ENCODE measurements at regions not wholly inside any gene's neighbourhood (a gene's known extent, or its start where the extent isn't known, plus 50 kb on each side); places are given as distances from the start of the nearest gene placed in this dataset.
"Not testable (repeated sequence)": the region's sequence is repeated elsewhere in the genome, so short reads cannot be mapped to it uniquely, and the experiment has no call there.

DNA sequence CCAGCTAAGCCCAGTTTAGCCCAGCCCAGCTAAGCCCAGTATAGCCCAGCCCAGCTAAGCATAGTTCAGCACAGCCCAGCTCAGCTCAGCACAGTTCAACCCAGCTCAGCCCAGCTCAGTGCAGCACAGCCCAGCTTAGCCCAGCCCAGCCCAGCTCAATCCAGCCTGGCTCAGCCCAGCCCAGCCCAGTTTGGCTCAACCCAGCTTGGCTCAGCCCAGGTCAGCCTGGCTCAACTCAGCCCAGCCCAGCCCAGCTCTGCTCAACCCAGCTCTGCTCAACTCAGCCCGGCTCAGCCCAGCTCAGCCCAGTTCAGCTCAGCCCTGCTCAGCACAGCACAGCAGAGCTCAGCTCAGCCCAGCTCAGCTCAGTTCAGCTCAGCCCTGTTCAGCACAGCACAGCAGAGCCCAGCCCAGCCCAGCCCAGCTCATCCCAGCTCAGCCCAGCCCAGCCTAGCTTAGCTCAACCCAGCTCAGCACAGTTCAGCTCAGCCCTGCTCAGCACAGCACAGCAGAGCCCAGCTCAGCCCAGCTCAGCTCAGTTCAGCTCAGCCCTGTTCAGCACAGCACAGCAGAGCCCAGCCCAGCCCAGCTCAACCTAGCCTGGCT, 330.9 kb downstream of the TMEM121 start:
- 57% methylated on average over 1 of the region's 1 CpG; no CpG with 5 or more reads in 1 of the 2 donors for WGBS, 2 donors
- H3K4me1 ChIP-seq, result no peaks in the 10 kb centered on the region
- no peak overlapping the region for H3K27ac ChIP-seq
- H3K9me3 ChIP-seq, result no peaks in the 10 kb centered on the region
- no peak for ATAC-seq
- no peak overlapping the region for H3K4me3 ChIP-seq
- intact Hi-C loops (cut with DNase I), result no loop called here
- no peaks in the 10 kb centered on the region for H3K27me3 ChIP-seq
- H3K36me3 ChIP-seq (replicated peaks in 1 of 2; ENCODE audit: insufficient read depth in 1 of 2, low read depth in 2 of 2), result no peaks in the 10 kb centered on the region
- no peak for TF ChIP-seq POLR2A (IDR thresholded peaks at IDR 0.05)
- TF ChIP-seq, protein P1, sequence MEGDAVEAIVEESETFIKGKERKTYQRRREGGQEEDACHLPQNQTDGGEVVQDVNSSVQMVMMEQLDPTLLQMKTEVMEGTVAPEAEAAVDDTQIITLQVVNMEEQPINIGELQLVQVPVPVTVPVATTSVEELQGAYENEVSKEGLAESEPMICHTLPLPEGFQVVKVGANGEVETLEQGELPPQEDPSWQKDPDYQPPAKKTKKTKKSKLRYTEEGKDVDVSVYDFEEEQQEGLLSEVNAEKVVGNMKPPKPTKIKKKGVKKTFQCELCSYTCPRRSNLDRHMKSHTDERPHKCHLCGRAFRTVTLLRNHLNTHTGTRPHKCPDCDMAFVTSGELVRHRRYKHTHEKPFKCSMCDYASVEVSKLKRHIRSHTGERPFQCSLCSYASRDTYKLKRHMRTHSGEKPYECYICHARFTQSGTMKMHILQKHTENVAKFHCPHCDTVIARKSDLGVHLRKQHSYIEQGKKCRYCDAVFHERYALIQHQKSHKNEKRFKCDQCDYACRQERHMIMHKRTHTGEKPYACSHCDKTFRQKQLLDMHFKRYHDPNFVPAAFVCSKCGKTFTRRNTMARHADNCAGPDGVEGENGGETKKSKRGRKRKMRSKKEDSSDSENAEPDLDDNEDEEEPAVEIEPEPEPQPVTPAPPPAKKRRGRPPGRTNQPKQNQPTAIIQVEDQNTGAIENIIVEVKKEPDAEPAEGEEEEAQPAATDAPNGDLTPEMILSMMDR (IDR thresholded peaks at IDR 0.05), result no peak
- peak in 2 of 4 donors; percentile 1 to 5 for DNase-seq

DNA sequence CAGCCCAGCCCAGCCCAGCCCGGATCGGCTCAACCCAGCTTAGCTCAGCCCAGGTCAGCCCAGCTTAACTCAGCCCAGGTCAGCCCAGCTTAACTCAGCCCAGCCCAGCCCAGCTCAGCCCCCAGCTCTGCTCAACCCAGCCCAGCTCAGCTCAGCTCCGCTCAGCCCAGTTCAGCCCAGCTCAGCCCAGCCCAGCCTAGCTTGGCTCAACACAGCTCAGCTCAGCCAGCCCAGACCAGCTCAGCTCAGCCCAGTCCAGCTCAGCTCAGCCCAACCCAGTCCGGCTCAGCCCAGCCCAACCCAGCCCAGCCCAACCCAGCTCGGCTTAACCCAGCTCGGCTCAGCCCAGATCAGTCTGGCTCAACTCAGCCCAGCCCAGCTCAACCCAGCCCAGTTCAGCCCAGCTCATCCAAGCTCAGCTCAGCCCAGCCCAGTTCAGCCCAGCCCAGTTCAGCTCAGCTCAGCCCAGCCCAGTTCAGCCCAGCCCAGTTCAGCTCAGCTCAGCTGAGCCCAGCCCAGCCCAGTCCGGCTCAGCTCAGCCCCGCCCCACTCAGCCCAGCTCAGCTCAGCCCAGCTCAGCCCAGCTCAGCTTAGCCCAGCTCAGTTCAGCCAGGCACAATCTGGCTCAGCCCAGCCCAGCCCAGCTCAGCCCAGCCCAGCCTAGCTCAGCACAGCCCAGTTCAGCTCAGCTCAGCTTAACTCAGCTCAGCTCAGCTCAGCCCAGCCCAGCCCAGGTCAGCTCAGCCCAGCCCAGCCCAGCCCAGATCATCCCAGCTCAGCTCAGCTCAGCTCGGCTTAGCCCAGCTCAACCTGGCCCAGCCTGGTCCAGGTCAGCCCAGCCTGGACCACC, 331.7 kb downstream of the TMEM121 start:
- intact Hi-C loops (cut with DNase I), result no loop called here
- Histone ChIP-seq H3K4me1 (no peaks in the 10 kb centered on the region), H3K4me3 (no peak overlapping the region), H3K9me3 (no peaks in the 10 kb centered on the region), H3K27ac (no peak overlapping the region), H3K27me3 (no peaks in the 10 kb centered on the region), H3K36me3 (replicated peaks in 1 of 2; ENCODE audit: insufficient read depth in 1 of 2, low read depth in 2 of 2) (no peaks in the 10 kb centered on the region)
- 72 to 85% methylated on average over 5 to 8 of the region's 9 CpGs for WGBS, 2 donors
- DNase-seq (peak in 2 of 4 donors; percentile 2 to 8), ATAC-seq (no peak)
- TF ChIP-seq, protein P1 (IDR thresholded peaks at IDR 0.05), result no peak
- no peak for TF ChIP-seq POLR2A (IDR thresholded peaks at IDR 0.05)

DNA sequence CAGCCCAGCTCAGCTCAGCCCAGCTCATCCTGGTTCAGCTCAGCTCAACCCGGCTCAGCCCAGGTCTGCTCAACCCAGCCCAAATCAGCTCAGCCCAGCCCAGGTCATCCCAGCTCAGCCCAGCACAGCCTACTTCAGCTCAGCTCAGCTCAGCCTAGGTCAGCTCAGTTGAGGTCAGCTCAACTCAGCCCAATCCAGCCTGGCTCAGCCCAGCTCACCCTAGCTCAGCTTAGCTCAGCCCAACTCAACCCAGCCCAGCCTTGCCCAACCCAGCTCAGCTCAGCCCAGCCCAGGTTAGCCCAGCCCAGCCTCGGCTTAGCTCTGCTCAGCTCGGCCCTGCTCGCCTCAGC, 332.3 kb downstream of the TMEM121 start:
- H3K4me3 ChIP-seq, result no peak overlapping the region
- 70 to 93% methylated on average over 4 of the region's 4 CpGs for WGBS, 2 donors
- no peaks in the 10 kb centered on the region for H3K9me3 ChIP-seq
- DNase-seq (peak in 3 of 4 donors; percentile 1 to 9 (median 5)), ATAC-seq (peak; percentile 21)
- no peak overlapping the region for H3K27ac ChIP-seq
- TF ChIP-seq POLR2A (IDR thresholded peaks at IDR 0.05), result no peak
- TF ChIP-seq, protein P1 (IDR thresholded peaks at IDR 0.05), result no peak
- no peaks in the 10 kb centered on the region for H3K36me3 ChIP-seq (replicated peaks in 1 of 2; ENCODE audit: insufficient read depth in 1 of 2, low read depth in 2 of 2)
- H3K4me1 ChIP-seq, result no peaks in the 10 kb centered on the region
- H3K27me3 ChIP-seq, result no peaks in the 10 kb centered on the region
- intact Hi-C loops (cut with DNase I), result no loop called here

DNA sequence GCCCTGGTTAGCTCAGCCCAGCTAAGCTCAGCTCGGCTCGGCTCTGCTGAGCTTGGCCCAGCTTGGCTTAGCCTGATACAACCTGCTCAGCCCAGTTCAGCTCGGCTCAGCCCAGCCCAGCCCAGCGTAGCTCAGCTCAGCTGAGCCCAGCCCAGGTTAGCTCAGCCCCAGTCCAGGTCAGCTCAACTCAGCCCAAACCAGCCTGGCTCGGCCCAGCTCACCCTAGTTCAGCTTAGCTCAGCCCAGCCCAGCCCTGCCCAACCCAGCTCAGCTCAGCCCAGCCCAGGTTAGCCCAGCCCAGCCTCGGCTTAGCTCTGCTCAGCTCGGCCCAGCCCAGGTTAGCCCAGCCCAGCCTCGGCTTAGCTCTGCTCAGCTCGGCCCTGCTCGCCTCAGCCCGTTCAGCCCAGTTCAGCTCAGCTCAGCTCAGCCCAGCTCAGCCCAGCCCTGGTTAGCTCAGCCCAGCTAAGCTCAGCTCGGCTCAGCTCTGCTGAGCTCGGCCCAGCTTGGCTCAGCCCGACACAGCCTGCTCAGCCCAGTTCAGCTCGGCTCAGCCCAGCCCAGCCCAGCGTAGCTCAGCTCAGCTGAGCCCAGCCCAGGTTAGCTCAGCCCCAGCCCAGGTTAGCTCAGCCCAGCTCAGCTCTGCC, 332.8 kb downstream of the TMEM121 start:
- WGBS, 2 donors, result 61 to 70% methylated on average over 10 to 16 of the region's 16 CpGs
- intact Hi-C loops (cut with DNase I); H3K27me3 ChIP-seq; H3K4me1 ChIP-seq; ATAC-seq; H3K4me3 ChIP-seq; H3K27ac ChIP-seq; H3K9me3 ChIP-seq; H3K36me3 ChIP-seq (replicated peaks in 1 of 2; ENCODE audit: insufficient read depth in 1 of 2, low read depth in 2 of 2): not testable (repeated sequence)
- peak in 1 of 4 donors; percentile 5 for DNase-seq

Data from body of pancreas (tissue), 4 donors.